ENCODE measurements at regions not wholly inside any gene's neighbourhood (a gene's known extent, or its start where the extent isn't known, plus 50 kb on each side); places are given as distances from the start of the nearest gene placed in this dataset.

- H3K27ac Mint-ChIP-seq: no peak overlapping the region
- Histone ChIP-seq H4K8ac (replicated peaks; ENCODE audit: insufficient read length, low read depth, low read length) (no peak overlapping the region), H3K9me3 (ENCODE audit: control insufficient read depth, low read depth, low read length) (no peaks in the 10 kb centered on the region), H3K79me1 (ENCODE audit: insufficient read depth, low read depth, low read length, poor library complexity, severe bottlenecking) (no peaks in the 10 kb centered on the region), H3K79me2 (ENCODE audit: insufficient read depth, low read length) (no peaks in the 10 kb centered on the region), H2BK120ac (ENCODE audit: low read depth, low read length, poor library complexity, severe bottlenecking) (no peak overlapping the region), H2BK20ac (ENCODE audit: low read depth, low read length, poor library complexity, severe bottlenecking) (no peak overlapping the region), H3K23me2 (ENCODE audit: insufficient read length, low read depth, low read length, poor library complexity, severe bottlenecking) (no peaks in the 10 kb centered on the region), H2AK5ac (ENCODE audit: insufficient read length, low read length) (no peak overlapping the region), H3K27ac (ENCODE audit: insufficient read length, low read depth, low read length) (no peak overlapping the region), H3K4me1 (ENCODE audit: insufficient read depth, low read length) (no peaks in the 10 kb centered on the region), H2BK5ac (ENCODE audit: insufficient read length, low read length) (no peak overlapping the region), H2AFZ (ENCODE audit: low read length) (no peak overlapping the region), H4K91ac (ENCODE audit: insufficient read length, low read depth, low read length) (no peak overlapping the region), H3K4ac (ENCODE audit: low read depth, low read length) (no peak overlapping the region), H3K27me3 (ENCODE audit: insufficient read depth, low read length) (no peaks in the 10 kb centered on the region), H3K56ac (ENCODE audit: insufficient read length, low read depth, low read length) (no peak overlapping the region), H3K23ac (ENCODE audit: insufficient read length, low read depth, low read length) (no peak overlapping the region), H4K5ac (ENCODE audit: insufficient read length, low read depth, low read length) (no peak overlapping the region), H3K4me2 (ENCODE audit: insufficient read depth, insufficient read length, low read length) (no peak overlapping the region), H3T11ph (ENCODE audit: low read length) (no peak overlapping the region), H3K9ac (ENCODE audit: extremely low read depth, insufficient read length, low read length) (no peak overlapping the region), H3K14ac (ENCODE audit: insufficient read depth, low read length) (no peak overlapping the region), H2BK12ac (ENCODE audit: insufficient read length, low read depth, low read length) (no peak overlapping the region), H3K18ac (ENCODE audit: insufficient read length, low read depth, low read length) (no peak overlapping the region), H2BK15ac (ENCODE audit: low read depth, low read length) (no peak overlapping the region), H4K20me1 (ENCODE audit: control insufficient read depth, insufficient read depth, insufficient read length) (no peaks in the 10 kb centered on the region)
- WGBS (ENCODE audit: extremely low coverage, insufficient read length, low lambda C conversion rate): no CpG with 5 or more reads among the region's 2 CpGs
- TF ChIP-seq CTCF (conservative IDR thresholded peaks at IDR 0.05): no peak
- no peak for DNase-seq
- H3K4me3 Mint-ChIP-seq: no peak overlapping the region
- peaks cover 20 to 24% of the 10 kb centered on the region in 2 experiments for H3K4me1 Mint-ChIP-seq
- peaks cover 0 to 2% of the 10 kb centered on the region in 2 experiments; a peak in 2 of 5 replicates for H3K9me3 Mint-ChIP-seq
- H3K27me3 Mint-ChIP-seq (ENCODE audit: low read depth): no peaks in the 10 kb centered on the region; the same call in 1 of the 2 replicates
- H3K36me3 Mint-ChIP-seq (ENCODE audit: insufficient read depth in 1 of 3, low read depth in 3 of 3): peaks cover 0 to 6% (median 2%) of the 10 kb centered on the region in 3 experiments; a peak in 2 of 7 replicates
Measured at GRCh38 chr5:30500513-30500912, 693.0 kb upstream of the CDH6 start.

All from H9 (cell line).